GM20000 (cell line): ENCODE measurements at regions not wholly inside any gene's neighbourhood (a gene's known extent, or its start where the extent isn't known, plus 50 kb on each side); places are given as distances from the start of the nearest gene placed in this dataset.

Experiments used
- DNase-seq: peaks from one replicate; pipeline ENCODE4 v3.0.0; 2012; ENCODE audit warnings: low spot score
- CTCF ChIP-seq: IDR thresholded peaks from 2 replicates; pipeline ENCODE4 v1.5.1; 2012; ENCODE audit warnings: mild to moderate bottlenecking, control low read depth; ENCODE audit errors: extremely low read depth, missing control alignments

GRCh38 chr2:59925321-59925720 is 628.1 kb downstream of the BCL11A start:
- no peak for TF ChIP-seq CTCF
- DNase-seq, result no peak

- no peak for TF ChIP-seq CTCF
- DNase-seq, result no peak
Observed at GRCh38 chr2:59924346-59924745, 629.1 kb downstream of the BCL11A start.

- TF ChIP-seq CTCF, result no peak
- DNase-seq, result no peak
Observed at GRCh38 chr2:59922450-59922849, 631.0 kb downstream of the BCL11A start.

GRCh38 chr2:59921743-59922142 is 631.7 kb downstream of the BCL11A start:
- DNase-seq, result no peak
- no peak for TF ChIP-seq CTCF

- no peak for DNase-seq
Observed at GRCh38 chr2:59920961-59921360, 632.5 kb downstream of the BCL11A start.

GRCh38 chr2:59920307-59920706 is 633.1 kb downstream of the BCL11A start:
- DNase-seq, result no peak
- no peak for TF ChIP-seq CTCF

More at GRCh38 chr2:59920961-59921360, 632.5 kb downstream of the BCL11A start:
- TF ChIP-seq CTCF, result no peak

- no peak for DNase-seq
- no peak for TF ChIP-seq CTCF
Observed at GRCh38 chr2:59919579-59919978, 633.9 kb downstream of the BCL11A start.
